ENCODE measurements at regions not wholly inside any gene's neighbourhood (a gene's known extent, or its start where the extent isn't known, plus 50 kb on each side); places are given as distances from the start of the nearest gene placed in this dataset.

DNA sequence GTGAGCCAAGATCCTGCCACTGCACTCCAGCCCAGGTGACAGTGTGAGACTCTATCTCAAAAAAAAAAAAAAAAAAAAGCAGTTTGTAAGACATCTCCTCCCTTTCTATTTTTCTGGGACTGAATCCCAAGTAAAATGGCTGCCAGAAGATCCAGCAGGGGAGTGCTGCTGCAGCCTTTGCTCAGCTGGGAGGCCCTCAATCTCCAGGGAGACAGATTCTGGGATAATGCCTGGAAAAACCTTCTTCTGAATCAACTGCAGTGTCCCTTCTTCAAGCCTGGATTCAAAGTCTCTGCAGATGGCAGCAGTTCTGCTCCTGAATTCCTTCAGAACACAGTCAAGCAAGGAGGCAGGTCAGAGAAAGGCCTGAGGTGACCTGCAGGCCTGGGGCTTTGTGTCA lies 191.0 kb upstream of the NRIP1 start:
- Histone ChIP-seq H3K27ac (ENCODE audit: insufficient read length, low read depth, low read length) (no peak overlapping the region), H3K4me2 (ENCODE audit: insufficient read depth, insufficient read length, low read length) (no peak overlapping the region), H2BK15ac (ENCODE audit: low read depth, low read length) (no peak overlapping the region), H3K9ac (ENCODE audit: extremely low read depth, insufficient read length, low read length) (no peak overlapping the region), H3K79me1 (ENCODE audit: insufficient read depth, low read depth, low read length, poor library complexity, severe bottlenecking) (no peaks in the 10 kb centered on the region), H3K18ac (ENCODE audit: insufficient read length, low read depth, low read length) (no peak overlapping the region), H3K9me3 (ENCODE audit: control insufficient read depth, low read depth, low read length) (no peaks in the 10 kb centered on the region), H2AK5ac (ENCODE audit: insufficient read length, low read length) (no peak overlapping the region), H3K14ac (ENCODE audit: insufficient read depth, low read length) (no peak overlapping the region), H3K23me2 (ENCODE audit: insufficient read length, low read depth, low read length, poor library complexity, severe bottlenecking) (no peaks in the 10 kb centered on the region), H3K4ac (ENCODE audit: low read depth, low read length) (no peak overlapping the region), H2BK120ac (ENCODE audit: low read depth, low read length, poor library complexity, severe bottlenecking) (no peak overlapping the region), H3K56ac (ENCODE audit: insufficient read length, low read depth, low read length) (no peak overlapping the region), H4K20me1 (ENCODE audit: control insufficient read depth, insufficient read depth, insufficient read length) (no peaks in the 10 kb centered on the region), H3K27me3 (ENCODE audit: insufficient read depth, low read length) (no peaks in the 10 kb centered on the region; the same call in 1 of the 2 replicates), H2BK12ac (ENCODE audit: insufficient read length, low read depth, low read length) (no peak overlapping the region), H3K23ac (ENCODE audit: insufficient read length, low read depth, low read length) (no peak overlapping the region), H3T11ph (ENCODE audit: low read length) (no peak overlapping the region), H3K4me1 (ENCODE audit: insufficient read depth, low read length) (no peaks in the 10 kb centered on the region), H4K8ac (replicated peaks; ENCODE audit: insufficient read length, low read depth, low read length) (no peak overlapping the region), H2AFZ (ENCODE audit: low read length) (no peak overlapping the region), H2BK20ac (ENCODE audit: low read depth, low read length, poor library complexity, severe bottlenecking) (no peak overlapping the region), H3K79me2 (ENCODE audit: insufficient read depth, low read length) (no peaks in the 10 kb centered on the region), H4K5ac (ENCODE audit: insufficient read length, low read depth, low read length) (no peak overlapping the region), H2BK5ac (ENCODE audit: insufficient read length, low read length) (no peak overlapping the region), H4K91ac (ENCODE audit: insufficient read length, low read depth, low read length) (no peak overlapping the region)
- no peaks in the 10 kb centered on the region for H3K9me3 Mint-ChIP-seq
- no peaks in the 10 kb centered on the region; a peak in 1 of 7 replicates for H3K36me3 Mint-ChIP-seq (ENCODE audit: insufficient read depth in 1 of 3, low read depth in 3 of 3)
- H3K4me3 Mint-ChIP-seq, result no peak overlapping the region
- peaks cover 9% of the 10 kb centered on the region for H3K27me3 Mint-ChIP-seq (ENCODE audit: low read depth)
- no peaks in the 10 kb centered on the region for H3K4me1 Mint-ChIP-seq
- no peak for DNase-seq
- H3K27ac Mint-ChIP-seq, result no peak overlapping the region; a peak in 1 of 7 replicates
- TF ChIP-seq, protein P1, sequence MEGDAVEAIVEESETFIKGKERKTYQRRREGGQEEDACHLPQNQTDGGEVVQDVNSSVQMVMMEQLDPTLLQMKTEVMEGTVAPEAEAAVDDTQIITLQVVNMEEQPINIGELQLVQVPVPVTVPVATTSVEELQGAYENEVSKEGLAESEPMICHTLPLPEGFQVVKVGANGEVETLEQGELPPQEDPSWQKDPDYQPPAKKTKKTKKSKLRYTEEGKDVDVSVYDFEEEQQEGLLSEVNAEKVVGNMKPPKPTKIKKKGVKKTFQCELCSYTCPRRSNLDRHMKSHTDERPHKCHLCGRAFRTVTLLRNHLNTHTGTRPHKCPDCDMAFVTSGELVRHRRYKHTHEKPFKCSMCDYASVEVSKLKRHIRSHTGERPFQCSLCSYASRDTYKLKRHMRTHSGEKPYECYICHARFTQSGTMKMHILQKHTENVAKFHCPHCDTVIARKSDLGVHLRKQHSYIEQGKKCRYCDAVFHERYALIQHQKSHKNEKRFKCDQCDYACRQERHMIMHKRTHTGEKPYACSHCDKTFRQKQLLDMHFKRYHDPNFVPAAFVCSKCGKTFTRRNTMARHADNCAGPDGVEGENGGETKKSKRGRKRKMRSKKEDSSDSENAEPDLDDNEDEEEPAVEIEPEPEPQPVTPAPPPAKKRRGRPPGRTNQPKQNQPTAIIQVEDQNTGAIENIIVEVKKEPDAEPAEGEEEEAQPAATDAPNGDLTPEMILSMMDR (conservative IDR thresholded peaks at IDR 0.05), result no peak
